Activated CD4-positive, alpha-beta T cell treated with anti-CD3 and anti-CD28 coated beads for 1 hour (primary cell): ENCODE measurements at regions not wholly inside any gene's neighbourhood (a gene's known extent, or its start where the extent isn't known, plus 50 kb on each side); places are given as distances from the start of the nearest gene placed in this dataset.

Experiments used
- DNase-seq: peaks from one replicate; pipeline ENCODE4 v3.0.0-alpha.2; 2020

- no peak for DNase-seq
These were observed 139.8 kb upstream of the RPS23 start for GRCh38 chr5:82417776-82418607.

- DNase-seq: no peak
These were observed 138.4 kb upstream of the RPS23 start for GRCh38 chr5:82416512-82416911.

GRCh38 chr5:82414041-82414388 is 135.9 kb upstream of the RPS23 start:
- DNase-seq: no peak

- DNase-seq: no peak
These were observed 135.3 kb upstream of the RPS23 start for GRCh38 chr5:82413302-82414040.

GRCh38 chr5:82408033-82408432 is 129.9 kb upstream of the RPS23 start:
- DNase-seq: no peak

GRCh38 chr5:82406205-82406773 is 128.1 kb upstream of the RPS23 start:
- DNase-seq: no peak

GRCh38 chr5:82405618-82406204 is 127.6 kb upstream of the RPS23 start:
- DNase-seq: no peak

GRCh38 chr5:82405161-82405560 is 127.0 kb upstream of the RPS23 start:
- no peak for DNase-seq

GRCh38 chr5:82404382-82404945 is 126.3 kb upstream of the RPS23 start:
- DNase-seq: no peak

- DNase-seq: no peak
These were observed 125.6 kb upstream of the RPS23 start for GRCh38 chr5:82403724-82404123.

GRCh38 chr5:82403026-82403425 is 124.9 kb upstream of the RPS23 start:
- DNase-seq: no peak

- DNase-seq: no peak
These were observed 121.0 kb upstream of the RPS23 start for GRCh38 chr5:82399111-82399510.

- no peak for DNase-seq
These were observed 119.7 kb upstream of the RPS23 start for GRCh38 chr5:82397741-82398320.

GRCh38 chr5:82396871-82397514 is 118.8 kb upstream of the RPS23 start:
- no peak for DNase-seq

GRCh38 chr5:82396396-82396795 is 118.2 kb upstream of the RPS23 start:
- DNase-seq: no peak

GRCh38 chr5:82393951-82394350 is 115.8 kb upstream of the RPS23 start:
- no peak for DNase-seq

- DNase-seq: no peak
These were observed 111.9 kb upstream of the RPS23 start for GRCh38 chr5:82390088-82390487.

GRCh38 chr5:82389347-82389746 is 111.2 kb upstream of the RPS23 start:
- DNase-seq: no peak

- no peak for DNase-seq
These were observed 110.0 kb upstream of the RPS23 start for GRCh38 chr5:82388181-82388580.

- DNase-seq: no peak
These were observed 109.6 kb upstream of the RPS23 start for GRCh38 chr5:82387819-82388166.

GRCh38 chr5:82387001-82387818 is 109.1 kb upstream of the RPS23 start:
- no peak for DNase-seq

- DNase-seq: no peak
These were observed 108.4 kb upstream of the RPS23 start for GRCh38 chr5:82386576-82386975.
